NB4 (cell line): ENCODE measurements at regions not wholly inside any gene's neighbourhood (a gene's known extent, or its start where the extent isn't known, plus 50 kb on each side); places are given as distances from the start of the nearest gene placed in this dataset.

Source experiments
- CTCF ChIP-seq: IDR thresholded peaks from one replicate; pipeline ENCODE4 v1.5.1; 2012; ENCODE audit warnings: low read depth, low read length
- MAX ChIP-seq: IDR thresholded peaks from 2 replicates; pipeline ENCODE4 v1.6.1; 2011; ENCODE audit warnings: low read depth, low read length
- MYC ChIP-seq: IDR thresholded peaks from 2 replicates; pipeline ENCODE4 v1.6.1; 2011; ENCODE audit warnings: low read depth, low read length
- POLR2A ChIP-seq: IDR thresholded peaks from 2 replicates; pipeline ENCODE4 v1.6.1; 2011; ENCODE audit warnings: mild to moderate bottlenecking; ENCODE audit not compliant: insufficient read length; ENCODE audit errors: extremely low read depth

GRCh38 chr14:34335968-34336367 is 126.1 kb downstream of the SPTSSA start:
- TF ChIP-seq CTCF (no peak), POLR2A (no peak), MAX (no peak), MYC (no peak)
